GM10248 (cell line): ENCODE measurements at regions not wholly inside any gene's neighbourhood (a gene's known extent, or its start where the extent isn't known, plus 50 kb on each side); places are given as distances from the start of the nearest gene placed in this dataset.

Experiments used
- CTCF ChIA-PET: fragments of 300-600 bp; sonication (Branson Sonifier 250); formaldehyde crosslinking; extraction: SDS; loops from one replicate; lab custom pipeline; 2021; ENCODE audit warnings: antibody characterized with exemption; lab: Yijun Ruan, JAX
- POLR2A ChIA-PET: fragments of 350-650 bp; sonication (Branson Sonifier 250); formaldehyde crosslinking; extraction: SDS; loops from one replicate; lab custom pipeline; 2020; ENCODE audit warnings: antibody characterized with exemption; lab: Yijun Ruan, JAX
- DNase-seq: peaks from one replicate; pipeline ENCODE4 v3.0.0; 2012; ENCODE audit errors: extremely low spot score
- TF ChIP-seq, protein P1 (sequence below): IDR thresholded peaks from 2 replicates; pipeline ENCODE4 v1.5.1; 2012; ENCODE audit warnings: mild to moderate bottlenecking, low read depth; ENCODE audit errors: extremely low read depth, missing control alignments, control extremely low read depth

DNA sequence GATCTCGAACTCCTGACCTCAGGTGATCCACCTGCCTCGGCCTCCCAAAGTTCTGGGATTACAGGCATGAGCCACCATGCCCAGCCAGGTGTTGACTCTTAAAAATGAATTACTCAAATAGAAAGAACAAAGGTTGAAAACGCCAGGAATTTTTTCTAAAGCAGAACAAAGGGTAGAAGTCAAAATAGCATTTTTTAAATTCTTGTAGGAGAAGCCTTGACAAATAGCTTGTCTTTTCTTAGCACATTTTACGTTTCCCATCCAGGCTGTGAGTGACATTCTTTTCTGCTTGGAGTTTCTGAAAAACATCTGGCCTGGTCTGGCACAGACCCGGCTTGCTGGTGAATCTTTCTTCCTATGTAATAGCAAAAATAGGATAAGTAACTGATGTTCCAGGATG lies 169.4 kb upstream of the ZNF462 start:
- POLR2A ChIA-PET = no interaction called here
- CTCF ChIA-PET = interaction anchor here (1.0 kb wide), 1 partner anchor 15 kb away, joined by 3 read pairs; no protein-coding TSS in a partner anchor
- no peak for DNase-seq
- TF ChIP-seq, protein P1, sequence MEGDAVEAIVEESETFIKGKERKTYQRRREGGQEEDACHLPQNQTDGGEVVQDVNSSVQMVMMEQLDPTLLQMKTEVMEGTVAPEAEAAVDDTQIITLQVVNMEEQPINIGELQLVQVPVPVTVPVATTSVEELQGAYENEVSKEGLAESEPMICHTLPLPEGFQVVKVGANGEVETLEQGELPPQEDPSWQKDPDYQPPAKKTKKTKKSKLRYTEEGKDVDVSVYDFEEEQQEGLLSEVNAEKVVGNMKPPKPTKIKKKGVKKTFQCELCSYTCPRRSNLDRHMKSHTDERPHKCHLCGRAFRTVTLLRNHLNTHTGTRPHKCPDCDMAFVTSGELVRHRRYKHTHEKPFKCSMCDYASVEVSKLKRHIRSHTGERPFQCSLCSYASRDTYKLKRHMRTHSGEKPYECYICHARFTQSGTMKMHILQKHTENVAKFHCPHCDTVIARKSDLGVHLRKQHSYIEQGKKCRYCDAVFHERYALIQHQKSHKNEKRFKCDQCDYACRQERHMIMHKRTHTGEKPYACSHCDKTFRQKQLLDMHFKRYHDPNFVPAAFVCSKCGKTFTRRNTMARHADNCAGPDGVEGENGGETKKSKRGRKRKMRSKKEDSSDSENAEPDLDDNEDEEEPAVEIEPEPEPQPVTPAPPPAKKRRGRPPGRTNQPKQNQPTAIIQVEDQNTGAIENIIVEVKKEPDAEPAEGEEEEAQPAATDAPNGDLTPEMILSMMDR = no peak

DNA sequence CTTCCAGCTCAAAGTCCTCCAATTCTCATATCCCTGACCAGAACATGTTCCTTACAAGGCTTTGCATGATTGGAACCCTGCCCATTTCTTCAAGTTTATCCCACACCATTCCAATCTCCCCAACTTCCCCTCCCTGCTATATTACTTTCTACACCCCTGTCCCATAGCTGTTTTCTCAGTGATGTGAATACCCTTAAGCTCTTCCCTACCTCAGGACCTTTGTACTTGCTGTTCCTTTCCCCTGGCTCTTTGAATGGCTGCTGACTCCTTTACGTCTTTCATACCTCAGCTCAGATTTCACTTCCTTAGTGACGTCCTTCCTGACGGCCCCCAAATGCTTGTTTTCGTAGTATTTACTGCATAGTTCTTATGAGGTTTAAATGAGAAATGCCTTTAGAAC lies 166.2 kb upstream of the ZNF462 start:
- TF ChIP-seq, protein P1 = no peak
- ChIA-PET POLR2A (no interaction called here), CTCF (no interaction called here)
- DNase-seq = no peak

DNA sequence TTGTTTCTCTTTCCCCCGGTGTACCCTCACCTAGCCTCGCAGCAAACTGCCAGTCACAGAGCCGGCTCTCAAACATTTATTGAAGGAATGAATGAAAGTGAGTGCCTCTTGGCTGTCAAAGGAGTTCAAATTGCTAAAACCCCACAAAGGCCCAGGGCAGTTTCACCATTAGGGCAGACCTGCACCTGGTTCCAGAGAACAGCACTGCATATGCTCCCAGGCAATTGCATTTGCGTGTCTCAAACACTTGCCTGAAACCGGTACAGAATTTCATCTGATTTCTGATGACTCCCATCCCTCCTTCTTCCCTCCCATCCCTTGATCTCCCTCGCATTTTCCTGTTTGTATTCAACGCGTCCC lies 165.6 kb upstream of the ZNF462 start:
- DNase-seq = no peak
- ChIA-PET POLR2A (no interaction called here), CTCF (interaction anchor here (1.3 kb wide), 1 partner anchor 11 kb away, joined by 5 read pairs; no protein-coding TSS in a partner anchor)
- TF ChIP-seq, protein P1 = no peak

DNA sequence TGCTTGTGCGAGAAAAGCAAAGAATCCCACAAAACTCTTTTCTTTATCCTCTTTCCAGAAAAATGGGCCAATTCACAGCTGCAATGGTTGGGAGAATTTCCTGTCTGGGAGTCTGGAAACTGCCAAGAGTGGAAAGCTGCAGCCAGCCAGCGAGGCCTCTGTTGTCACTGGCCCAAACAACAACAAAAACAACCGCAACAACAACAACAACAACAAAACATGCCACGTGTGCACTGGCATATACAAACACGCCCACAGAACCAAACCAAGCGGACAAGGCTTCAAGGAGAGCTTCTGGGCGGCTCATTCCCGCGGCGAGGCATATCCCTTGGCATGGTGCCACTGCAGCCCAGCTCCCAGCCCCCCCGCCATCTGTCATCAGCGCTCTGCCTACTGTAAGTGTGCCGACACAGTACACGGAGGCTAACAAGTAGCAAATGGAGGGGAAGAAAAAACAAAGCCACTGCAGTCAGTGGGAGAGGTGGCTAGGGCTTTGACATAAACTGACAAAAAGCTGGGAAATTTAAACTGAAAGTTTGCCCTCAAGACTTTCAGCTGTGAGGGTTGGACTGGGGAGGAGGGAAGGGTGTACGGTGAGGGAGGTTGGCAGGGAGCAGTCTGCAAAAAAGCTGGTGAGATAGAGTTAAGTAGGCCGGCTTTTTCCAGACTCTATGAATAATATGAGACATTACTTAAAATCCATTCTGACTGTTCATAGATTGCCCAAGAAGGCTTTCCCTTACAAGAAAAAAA lies 165.0 kb upstream of the ZNF462 start:
- ChIA-PET CTCF (interaction anchor here (1.3 kb wide), 1 partner anchor 10 kb away, joined by 5 read pairs; no protein-coding TSS in a partner anchor), POLR2A (no interaction called here)
- TF ChIP-seq, protein P1 = no peak
- DNase-seq = no peak

DNA sequence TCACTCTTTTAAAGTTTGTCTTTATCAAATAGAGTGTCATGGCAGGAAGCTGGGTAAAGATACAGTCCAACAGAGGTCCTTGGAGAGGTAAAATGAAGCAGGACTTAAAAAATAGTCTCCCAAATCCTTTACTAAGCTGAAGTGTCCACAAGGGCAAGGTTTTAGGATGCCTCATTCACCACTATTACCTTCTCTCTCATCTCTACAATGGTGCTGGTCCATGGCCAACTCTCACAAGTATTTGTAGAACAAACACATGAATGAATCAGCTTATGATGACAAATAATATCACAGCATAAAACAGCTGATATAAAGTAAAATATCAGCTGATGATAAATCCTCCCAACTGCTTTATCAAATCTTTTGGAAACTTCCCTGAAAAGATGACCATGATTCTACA lies 162.3 kb upstream of the ZNF462 start:
- TF ChIP-seq, protein P1 = no peak
- DNase-seq = no peak
- CTCF ChIA-PET = no interaction called here
- POLR2A ChIA-PET = no interaction called here

DNA sequence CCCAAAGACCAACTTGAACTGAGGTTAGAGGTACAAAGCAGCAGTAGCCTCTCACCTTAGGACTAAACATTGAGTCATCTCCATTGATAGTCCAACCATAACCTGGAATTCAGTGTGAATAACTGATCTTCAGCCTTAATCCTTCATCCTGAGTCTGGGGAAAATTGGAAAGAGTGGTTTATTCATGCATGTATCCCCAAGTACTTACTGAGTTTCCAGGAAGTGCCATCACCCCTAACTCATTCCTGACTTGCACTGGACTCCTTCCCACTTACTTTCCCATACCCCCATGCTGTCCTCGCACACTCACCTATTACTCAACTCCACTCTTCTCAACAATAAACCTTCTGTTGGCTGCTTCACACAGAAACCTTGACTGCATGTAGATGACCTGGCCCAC lies 161.4 kb upstream of the ZNF462 start:
- DNase-seq = no peak
- POLR2A ChIA-PET = no interaction called here
- TF ChIP-seq, protein P1 = no peak
- CTCF ChIA-PET = no interaction called here
